NCI-H1092 (cell line): ENCODE measurements at regions not wholly inside any gene's neighbourhood (a gene's known extent, or its start where the extent isn't known, plus 50 kb on each side); places are given as distances from the start of the nearest gene placed in this dataset.
"Not testable (repeated sequence)": the region's sequence is repeated elsewhere in the genome, so short reads cannot be mapped to it uniquely, and the experiment has no call there.

Experiments used
- DNase-seq: peaks from one replicate; lab custom pipeline; 2025; lab: John Stamatoyannopoulos, UW

DNA sequence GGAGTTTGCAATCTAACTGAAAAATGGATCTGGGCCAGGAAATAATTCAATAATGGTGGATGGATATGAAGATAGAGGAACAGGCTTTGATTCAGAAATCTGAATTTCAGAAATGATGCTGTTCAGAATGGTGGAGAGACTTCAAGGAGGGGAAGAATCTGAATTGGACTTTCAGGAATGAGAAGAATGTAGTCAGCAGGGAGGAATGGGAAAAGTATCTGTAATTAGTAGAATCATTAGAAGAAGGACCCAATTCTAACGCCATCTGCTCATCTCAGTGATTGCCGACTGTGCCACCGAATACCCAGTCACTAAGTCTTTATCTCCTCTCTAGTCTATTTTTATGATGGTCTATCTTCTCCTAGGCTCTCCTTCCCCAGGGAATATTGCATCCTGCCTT is 363.2 kb downstream of the GALC start:
- no peak for DNase-seq

DNA sequence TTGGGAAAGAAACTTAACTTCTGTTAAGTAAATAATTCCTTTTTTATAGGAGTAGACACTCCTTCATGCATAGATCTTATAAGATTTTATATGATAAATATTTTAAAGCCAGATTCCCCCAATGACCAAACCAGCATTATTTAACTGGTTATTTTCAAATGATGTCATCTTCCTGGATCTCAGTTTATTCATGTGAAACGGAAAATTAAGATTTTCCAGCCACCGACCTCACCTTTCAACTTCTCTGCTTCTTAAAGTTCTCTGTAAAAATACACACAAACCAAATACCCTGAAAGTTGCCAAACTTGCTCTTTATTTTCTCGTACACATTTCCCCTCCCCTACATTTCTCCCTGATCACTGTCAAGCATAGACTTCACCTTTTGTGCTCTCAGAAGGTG is 364.2 kb downstream of the GALC start:
- no peak for DNase-seq

DNA sequence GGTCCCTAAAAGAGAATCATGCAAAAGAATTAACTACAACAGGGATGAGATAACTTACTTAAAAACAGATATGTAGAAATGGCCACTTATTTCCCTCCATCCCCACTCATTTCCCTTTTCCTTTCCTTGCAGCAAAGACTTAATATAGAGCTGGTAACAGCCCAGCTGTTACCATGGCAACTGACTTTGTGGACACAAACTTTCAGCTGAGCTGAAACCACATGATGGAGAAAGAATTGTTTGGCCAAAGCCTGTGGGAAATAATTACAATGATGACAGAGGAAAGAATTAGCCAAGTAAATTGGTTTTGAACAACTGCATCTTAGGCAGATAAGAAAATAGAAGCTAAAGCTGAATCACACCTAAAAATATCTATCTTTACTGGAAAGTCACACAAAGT is 364.9 kb downstream of the GALC start:
- no peak for DNase-seq

DNA sequence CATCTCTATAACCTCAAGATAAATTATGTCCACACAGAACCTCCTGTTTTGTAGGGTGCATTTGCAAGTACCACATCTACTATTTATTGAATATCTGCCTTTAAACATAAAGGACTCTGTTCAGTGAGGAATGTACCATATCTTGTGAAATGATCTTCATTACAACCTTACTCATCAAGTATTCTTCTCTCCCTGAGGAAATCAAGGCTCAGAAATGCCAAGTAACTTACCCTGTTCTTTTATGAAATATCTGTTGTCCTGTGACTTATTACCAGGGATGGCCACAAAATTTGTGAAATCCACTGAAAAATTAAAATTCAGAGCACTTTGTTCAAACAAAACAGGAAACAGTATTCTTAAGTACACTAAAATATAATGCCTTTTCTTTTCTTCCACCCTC is 366.7 kb downstream of the GALC start:
- DNase-seq: no peak

DNA sequence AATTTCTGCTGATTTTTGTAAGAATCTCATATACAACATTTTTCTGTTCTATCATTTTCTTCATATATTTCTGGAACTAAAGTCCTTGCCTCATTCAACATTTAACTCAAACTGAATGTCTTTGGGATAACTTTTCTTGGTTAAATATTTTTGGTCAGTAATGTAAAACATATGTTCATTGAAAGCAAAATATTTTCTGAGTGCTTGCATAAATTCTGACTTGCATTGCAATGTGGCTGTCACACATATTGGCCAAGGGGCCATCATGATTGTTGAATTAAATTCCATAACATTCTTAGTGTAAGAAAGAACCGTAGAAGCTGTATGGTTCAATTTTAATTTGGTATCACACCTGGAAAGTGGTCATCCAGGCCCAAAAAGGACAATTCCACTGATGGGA is 369.4 kb downstream of the GALC start:
- no peak for DNase-seq

DNA sequence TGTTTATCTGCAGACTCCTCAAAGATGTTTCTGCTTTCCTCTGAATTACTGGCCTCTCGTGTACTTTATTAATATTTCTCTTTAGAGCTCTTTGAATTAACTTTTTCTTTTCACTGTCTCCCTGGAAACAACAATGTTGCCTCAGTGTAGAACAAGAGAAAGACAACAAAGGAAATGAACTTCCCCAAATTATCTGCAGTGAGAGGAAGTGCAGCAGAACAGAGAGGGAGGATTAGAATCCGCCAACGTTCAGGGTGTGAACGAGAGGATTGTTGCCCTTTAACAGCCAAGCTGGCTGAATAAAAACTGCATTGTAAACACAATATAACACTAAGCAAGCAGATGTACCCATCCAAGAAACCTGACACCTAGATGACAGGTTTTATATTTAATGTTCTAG is 375.9 kb downstream of the GALC start:
- DNase-seq: no peak

DNA sequence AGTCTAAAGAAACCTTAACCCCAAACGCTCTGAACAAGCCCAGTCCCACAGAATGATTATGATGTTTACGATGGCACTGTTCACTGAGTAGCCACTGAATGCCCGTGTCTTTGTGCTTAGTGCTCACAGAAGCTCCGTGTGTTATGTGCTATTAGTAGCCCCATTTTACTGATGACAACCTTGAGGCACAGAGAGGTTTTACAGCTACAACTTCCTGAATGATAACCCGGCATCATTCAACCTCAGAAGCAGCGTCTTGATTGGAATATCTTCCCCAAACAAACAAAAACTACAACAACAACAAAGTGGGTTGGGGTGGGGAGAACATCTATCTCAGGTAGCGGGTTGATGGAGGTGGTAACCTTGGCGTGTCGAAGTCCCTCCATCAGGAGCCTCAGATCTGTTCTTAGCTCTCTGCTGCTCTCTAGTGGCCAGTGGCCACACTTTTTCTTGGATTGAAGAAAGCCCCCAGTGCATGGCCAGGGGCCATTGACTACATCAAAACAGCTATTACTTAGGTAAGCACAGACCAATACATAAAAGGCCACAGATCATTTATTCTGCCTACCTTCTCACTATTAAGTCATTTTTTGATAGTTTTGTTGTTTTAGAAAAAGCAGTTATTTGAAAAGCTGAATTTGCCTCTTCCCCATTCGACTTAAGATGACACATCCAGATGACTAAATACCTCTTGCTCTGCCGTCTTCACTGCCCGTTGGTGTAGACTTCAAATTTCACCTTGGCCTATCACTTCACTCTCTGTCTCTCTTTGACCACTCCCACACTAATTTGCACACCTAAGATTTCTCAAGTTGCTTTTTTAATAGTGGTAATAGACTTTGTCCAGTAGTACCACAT is 376.9 kb downstream of the GALC start:
- DNase-seq: peak; percentile 42

DNA sequence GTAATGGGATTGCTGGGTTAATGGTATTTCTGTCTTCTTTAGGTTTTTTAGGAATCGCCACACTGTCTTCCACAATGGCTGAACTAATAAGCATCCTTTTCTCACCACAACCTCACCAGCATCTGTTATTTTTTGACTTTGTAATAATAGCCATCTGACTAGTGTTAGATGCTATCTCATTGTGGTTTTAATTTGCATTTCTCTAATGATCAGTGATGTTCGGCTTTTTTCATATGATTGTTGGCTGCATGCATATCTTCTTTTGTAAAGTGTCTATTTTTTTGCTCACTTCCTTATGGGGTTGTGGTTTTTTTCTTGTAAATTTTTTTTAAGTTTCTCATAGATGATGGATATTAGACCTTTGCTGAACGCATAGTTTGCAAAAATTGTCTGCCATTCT is 377.9 kb downstream of the GALC start:
- no peak for DNase-seq

DNA sequence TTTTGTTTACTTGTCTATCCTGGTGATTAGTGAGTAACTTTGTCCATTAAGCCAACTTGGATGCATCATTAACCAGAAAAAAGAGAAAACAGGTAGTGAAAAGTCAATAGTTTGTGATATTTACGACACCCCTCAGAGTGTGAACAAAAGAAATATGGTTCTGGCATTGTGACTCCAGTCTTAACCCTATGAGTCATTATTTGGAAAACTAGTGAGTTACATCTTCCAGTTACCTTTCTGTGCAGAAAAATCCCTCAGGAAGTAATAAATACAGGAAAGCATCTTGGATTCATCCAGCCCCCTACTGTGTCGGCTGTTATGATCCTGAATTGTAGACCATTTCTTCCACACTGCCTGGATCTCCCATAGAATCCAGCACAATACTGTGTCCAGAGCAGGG is 379.1 kb downstream of the GALC start:
- no peak for DNase-seq

DNA sequence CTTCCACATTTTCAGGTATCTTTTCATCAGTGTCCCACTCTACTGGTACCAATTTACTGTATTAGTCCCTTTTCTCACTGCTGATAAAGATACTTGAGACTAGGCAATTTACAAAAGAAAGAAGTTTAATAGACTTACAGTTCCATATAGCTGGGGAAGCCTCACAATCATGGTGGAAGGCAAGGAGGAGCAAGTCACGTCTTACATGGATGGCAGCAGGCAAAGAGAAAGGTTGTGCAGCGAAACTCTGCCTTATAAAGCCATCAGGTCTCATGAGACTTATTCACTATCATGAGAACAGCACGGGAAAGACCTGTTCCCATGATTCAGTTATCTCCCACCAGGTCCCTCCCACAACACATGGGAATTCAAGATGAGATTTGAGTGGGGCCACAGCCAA is 385.9 kb downstream of the GALC start:
- DNase-seq: not testable (repeated sequence)

DNA sequence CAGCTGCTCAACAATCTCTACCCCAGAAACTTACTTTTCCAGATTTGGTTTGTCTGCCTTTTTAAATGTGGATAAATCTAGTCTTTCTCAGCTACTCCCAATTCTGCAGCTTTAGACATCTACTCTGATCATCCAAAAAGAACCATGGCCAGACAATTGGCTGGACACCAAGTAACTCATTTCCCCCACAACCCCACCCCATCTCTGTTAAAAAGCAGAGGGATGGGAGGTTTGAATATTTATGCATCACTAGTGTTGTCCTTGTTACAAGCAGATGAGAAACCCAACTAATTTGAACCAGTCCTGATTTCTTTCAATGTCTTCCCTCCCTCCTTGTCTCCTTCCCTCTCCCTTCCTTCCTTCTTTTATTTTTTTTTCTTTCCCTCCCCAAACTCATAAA is 391.9 kb downstream of the GALC start:
- no peak for DNase-seq

DNA sequence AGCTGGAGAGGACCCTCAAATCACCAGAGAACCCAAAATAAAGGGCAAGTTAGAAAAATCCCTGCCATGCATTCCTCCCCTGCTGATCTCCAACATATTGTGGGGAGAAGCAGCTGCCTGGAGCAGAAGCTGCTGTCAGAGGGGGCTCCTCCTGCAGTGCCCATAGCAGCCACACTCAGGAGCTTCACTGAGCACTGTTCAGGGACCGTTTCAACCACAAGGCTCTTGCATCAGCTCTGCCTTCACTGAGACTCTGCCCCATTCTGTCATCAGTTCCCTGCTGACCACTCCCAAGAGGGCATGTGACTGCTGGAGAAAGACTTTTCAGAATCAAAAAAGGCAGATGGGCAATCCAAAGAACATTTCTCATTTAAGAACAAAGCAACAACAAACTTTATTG is 392.7 kb downstream of the GALC start:
- no peak for DNase-seq

DNA sequence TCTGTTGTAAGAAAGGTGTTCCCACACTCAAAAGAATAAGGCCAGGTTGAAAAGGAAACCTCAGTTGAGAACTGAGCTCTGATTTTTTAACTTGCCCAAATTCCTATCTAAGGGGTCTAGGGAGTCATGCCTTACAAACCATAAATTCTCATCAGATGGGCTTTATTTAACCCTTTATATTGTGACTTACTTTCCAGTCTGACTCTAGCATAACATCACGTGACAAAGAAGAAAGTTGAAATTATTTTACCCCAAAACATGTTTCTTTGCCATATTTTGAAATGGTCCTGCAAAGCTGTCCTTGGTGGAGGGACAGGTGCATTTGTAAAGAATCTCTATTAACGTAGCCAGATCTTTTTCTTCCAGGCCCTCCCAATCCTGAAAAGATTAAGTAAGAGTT is 411.7 kb downstream of the GALC start:
- DNase-seq: no peak

DNA sequence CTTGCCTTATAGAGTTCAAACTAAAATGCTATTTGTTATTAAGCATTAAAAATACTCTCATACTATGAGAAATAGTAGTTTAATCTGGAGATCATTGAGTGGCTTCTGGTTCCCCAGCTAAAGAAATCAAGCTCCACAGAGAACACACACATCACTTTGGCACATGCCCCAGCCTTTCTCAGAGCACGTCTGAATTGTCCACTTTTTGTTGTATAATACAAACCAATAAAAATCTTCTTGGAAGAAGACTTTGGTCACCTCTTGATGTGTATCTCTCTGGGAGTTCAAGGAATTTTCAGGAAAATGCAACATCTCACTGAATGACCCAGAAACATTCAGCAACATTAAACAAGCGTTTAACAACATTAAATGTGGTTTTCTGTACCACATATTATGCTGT is 413.9 kb downstream of the GALC start:
- DNase-seq: no peak

DNA sequence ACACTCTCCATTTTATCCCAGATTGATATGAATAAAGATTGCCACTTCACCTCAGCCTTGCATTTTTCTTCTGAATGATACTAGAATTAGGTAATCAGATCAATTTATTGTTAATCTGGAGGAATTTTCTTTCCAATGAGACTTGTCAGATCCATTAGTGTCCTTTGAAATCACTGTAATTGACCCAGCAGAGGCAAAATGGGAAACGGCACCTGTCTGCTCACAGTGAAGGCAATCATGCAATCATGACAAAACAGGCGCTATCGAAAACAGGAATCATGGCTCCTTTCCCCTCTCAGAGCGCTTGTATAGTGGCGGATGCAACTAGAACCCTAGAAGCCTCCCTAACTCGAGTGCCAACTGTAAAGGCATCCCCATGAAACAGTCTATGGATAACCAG is 417.6 kb downstream of the GALC start:
- no peak for DNase-seq

DNA sequence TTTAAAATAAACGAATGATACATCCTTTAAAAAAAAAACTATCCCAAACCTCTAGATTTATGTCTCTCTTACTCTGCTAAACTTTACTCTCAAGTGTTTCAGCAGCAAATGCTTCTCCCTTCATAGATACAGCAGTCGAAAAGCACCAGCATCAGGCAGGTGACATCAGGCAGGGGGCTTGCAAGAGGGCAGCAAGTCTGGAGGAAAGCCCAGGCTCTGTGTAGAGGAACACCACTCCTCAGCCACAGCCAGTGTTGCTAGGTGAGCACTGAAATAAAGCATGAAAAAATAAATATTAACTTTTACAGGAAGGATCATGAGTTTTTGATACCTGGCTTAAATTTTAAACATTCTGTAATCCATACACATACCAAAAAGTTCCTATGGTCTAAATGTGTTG is 419.4 kb downstream of the GALC start:
- DNase-seq: no peak

DNA sequence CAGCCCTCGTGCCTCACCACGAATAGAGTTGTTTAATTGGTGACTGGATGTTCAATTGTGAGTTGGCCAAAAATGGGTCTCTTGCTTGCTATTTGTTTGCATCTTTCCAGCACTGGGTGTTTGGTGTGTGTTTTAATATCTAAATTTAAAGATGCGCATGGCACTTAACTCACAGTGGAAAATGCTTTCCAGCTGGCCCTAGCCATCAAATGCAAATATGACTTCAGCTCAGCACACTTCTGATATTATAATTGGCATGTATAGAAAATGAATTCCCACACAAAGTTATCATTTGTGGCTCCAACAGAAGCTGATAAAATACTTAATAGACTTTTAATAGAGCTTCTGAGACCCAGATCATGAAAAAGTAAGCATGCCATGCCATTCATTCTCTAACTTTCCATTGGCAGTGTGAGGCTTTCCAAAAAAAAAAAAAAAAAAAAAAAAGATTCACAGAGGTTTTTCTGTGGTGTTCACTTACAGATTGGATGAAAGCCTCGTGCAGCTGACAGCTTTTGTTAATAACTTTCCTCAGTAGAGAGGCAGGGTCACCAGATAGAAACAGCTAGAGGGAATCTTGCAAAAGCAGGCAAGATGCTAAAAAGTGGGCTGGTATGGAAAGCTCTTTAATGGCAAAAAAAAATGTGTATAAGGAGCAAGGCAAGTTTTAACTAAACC is 425.2 kb downstream of the GALC start:
- no peak for DNase-seq

DNA sequence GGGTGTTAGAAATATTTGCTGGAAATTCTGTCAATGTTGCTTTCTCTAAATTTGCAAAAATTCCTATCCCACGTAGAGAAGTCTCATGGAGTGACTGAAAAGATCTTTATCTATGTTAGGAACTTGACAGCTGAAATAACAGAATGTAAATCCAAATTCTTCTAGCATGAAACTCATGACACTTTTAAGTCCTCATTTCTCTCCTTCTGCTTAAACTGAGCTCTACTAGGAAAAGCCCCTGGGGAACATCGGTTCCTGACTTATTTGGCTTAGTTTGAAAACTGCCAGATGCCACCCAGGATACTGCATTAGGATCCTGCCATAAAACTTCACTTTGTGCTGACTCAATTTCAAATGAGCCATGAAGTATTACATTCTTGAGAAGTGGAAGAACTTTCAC is 426.0 kb downstream of the GALC start:
- no peak for DNase-seq

DNA sequence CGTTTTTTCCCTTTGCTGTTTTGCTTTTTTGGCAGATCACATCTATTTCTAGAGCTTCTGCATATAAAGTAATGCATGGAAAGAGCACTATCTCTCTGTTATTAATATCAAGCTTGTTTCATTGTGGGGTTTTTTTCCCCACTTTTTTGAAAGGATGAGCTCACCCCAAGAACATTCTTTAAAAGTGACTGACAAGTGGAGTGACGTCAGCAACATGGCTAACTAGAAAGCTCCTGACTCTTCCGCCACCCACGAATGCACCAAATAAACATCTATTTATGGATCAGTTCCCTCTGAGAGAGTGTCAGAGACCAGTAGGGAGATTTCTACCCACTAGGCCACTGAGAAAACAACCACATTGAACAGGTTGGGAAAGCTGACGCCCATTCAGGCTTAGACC is 445.4 kb downstream of the GALC start:
- no peak for DNase-seq

DNA sequence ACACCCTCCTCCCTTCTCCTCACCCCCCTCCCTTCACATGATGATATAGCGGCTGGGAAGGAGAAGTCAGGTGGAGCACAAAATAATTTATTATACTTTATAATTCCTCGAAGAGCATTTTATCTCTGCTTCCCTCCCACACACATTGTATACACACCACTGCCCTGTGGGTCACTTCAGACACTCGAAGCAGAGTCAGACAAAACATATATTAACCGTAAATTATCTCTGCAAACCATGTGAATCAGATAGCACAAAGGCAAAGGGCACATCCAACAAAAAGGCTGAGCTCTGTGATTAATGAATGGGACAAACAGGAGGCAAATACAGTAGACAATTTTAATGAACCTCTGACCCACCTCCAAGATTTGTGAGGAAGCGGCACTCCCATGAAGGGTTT is 450.7 kb downstream of the GALC start:
- no peak for DNase-seq

DNA sequence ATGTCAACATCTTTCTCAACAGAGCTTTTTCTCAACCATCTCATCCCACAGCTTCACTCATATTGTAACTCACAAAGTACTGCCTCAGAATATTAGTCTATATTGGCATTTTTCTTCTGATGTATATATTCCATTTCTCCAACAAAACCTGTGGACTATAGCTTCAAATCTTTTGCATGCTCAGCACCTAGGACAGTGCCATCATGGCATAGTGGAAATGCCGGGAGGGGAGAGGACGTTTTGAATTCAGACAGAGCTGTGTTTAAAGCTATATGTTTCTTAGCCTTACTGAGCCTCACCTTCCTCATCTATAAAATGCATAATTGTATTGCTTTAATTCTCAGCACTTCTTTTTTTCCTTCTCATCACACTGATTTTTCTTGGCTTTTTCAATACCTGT is 452.6 kb downstream of the GALC start:
- no peak for DNase-seq

DNA sequence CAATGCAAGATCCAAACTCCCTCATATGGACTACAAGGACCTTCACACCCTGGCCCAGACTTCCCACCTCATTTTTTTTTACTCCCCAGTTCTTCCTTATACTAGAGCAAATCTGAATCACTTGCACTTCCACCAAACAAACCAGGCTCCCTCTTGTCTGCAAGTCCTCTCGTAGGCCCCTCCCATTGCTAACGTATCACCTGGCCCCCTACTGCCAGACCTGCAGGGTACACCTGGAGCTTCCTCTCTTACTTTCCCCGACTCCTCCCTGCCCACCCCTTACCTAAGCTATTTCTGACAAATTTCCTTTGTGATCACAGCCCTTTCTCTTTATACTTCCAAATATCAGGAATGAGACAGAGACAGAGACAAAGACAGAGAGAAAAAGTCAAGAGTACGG is 463.9 kb downstream of the GALC start:
- DNase-seq: no peak

DNA sequence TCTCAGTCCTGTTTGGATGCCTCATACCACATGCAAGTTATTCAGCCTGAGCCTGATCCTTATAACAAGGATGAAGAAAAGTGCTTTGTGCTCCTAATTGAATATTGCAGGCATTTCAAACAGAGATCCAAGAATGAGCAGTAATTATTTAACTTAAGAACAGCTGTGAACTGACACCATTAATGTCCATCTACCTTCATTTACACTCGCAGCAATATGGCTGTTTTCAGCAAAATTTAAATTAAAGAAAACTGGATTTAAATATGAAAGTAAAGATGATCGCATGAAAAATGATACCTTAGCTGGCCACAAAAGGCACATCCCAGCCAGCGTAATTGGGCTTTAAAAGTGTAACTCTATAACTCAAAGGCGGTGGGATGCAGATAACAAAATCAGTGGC is 466.3 kb downstream of the GALC start:
- no peak for DNase-seq

DNA sequence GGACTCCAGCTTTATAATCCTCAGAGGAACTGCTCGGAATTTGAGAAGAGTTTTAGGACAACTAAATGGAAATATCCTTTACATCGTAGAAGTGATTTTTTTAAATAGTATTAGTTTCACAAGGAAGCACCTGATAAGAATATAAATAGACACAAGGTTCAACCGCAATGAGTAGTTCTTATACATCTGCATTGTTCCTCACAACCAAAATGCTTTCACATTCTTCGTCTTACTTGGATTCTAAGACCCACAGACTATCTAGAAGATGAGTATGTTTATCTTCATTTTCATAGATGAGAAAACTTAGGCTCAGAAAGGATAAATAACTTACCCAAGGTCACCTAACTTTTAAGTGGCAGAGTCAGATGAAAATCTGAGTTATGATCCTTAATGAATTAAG is 469.0 kb downstream of the GALC start:
- no peak for DNase-seq
